ENCODE measurements at regions not wholly inside any gene's neighbourhood (a gene's known extent, or its start where the extent isn't known, plus 50 kb on each side); places are given as distances from the start of the nearest gene placed in this dataset.

DNA sequence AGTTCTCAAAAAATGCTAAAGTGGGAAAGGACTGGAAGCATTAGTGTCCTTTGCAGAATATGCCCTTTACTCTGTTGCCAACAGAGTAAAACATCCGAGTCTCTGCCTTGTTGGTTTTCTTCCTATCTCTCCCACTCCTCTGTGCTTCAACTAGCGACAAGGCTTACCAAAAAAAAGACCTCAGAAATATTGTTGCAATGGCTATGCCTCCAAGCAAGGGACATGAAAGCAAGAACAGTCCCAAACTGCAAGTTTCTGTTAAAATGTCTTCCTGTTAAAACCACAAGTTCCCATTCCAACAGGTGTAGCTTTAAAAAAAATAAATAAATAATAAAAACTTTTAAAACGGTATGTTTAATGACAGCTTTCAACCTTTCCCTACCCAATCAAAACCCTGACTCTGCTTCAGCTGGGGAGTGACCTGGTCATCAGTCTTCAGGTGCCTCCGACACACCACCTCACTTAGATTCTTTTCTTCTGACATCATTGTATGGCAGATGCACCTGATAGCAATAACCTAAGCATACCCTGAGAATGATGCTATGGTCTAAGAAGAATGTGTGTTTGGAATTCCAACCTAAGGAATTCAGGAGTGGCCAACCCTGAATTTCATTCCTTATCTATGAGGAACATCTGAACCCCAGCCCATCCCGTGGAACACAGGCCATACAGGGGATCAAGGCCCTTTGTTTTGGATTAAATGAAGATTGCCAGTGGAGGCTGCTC is 81.0 kb downstream of the RPS29 start:
- Histone ChIP-seq H4K20me1 (ENCODE audit: control insufficient read depth, insufficient read depth, low read depth, low read length) (no peaks in the 10 kb centered on the region), H3K4me2 (ENCODE audit: low read length) (no peak overlapping the region)
- TF ChIP-seq, protein P1, sequence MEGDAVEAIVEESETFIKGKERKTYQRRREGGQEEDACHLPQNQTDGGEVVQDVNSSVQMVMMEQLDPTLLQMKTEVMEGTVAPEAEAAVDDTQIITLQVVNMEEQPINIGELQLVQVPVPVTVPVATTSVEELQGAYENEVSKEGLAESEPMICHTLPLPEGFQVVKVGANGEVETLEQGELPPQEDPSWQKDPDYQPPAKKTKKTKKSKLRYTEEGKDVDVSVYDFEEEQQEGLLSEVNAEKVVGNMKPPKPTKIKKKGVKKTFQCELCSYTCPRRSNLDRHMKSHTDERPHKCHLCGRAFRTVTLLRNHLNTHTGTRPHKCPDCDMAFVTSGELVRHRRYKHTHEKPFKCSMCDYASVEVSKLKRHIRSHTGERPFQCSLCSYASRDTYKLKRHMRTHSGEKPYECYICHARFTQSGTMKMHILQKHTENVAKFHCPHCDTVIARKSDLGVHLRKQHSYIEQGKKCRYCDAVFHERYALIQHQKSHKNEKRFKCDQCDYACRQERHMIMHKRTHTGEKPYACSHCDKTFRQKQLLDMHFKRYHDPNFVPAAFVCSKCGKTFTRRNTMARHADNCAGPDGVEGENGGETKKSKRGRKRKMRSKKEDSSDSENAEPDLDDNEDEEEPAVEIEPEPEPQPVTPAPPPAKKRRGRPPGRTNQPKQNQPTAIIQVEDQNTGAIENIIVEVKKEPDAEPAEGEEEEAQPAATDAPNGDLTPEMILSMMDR (IDR thresholded peaks at IDR 0.05; ENCODE audit: low read depth, low read length, poor library complexity, severe bottlenecking): no peak
- TF ChIP-seq EZH2phosphoT487 (IDR thresholded peaks at IDR 0.05; ENCODE audit: borderline replicate concordance, low read length): no peak

DNA sequence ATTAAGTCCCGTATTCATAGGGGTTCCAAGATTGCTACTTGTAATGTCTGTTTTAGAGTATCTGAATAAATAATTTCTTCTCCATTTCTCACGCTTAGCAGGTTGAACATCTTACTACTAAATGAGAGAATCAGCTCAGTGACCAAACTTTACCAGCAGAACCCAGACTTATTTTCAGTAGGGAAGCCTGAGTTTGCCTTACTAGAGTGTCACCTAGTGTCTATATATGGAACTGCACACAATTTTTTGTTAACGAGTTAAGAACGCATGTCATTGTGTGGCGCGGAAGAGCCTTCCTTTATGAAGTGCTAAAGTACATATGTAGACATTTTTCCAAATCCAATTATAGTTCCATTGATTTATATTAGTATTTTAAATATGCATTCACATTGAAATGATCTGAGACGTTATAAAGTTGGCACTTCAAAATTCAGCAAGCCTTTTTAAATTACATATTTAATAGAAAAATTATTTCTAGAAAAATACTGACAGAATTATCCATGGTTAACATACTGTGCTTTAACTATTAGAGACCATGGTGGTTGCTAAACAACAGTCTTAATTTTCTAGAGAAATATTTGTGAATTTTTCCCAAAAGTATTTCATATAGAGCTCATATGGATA is 88.3 kb downstream of the RPS29 start:
- Histone ChIP-seq H3K27ac (ENCODE audit: low read depth, low read length) (no peak overlapping the region), H3K4me1 (ENCODE audit: control insufficient read depth, low read length) (no peaks in the 10 kb centered on the region), H3K36me3 (ENCODE audit: control insufficient read depth, low read length) (no peaks in the 10 kb centered on the region), H3K9me2 (replicated peaks; ENCODE audit: control insufficient read depth, low read length) (no peaks in the 10 kb centered on the region), H3K79me2 (ENCODE audit: control insufficient read depth, low read length) (no peaks in the 10 kb centered on the region), H3F3A (ENCODE audit: control insufficient read depth, insufficient read depth) (no peaks in the 10 kb centered on the region), H3K4me3 (ENCODE audit: low read length) (no peak overlapping the region), H4K20me1 (ENCODE audit: control insufficient read depth, insufficient read depth, low read depth, low read length) (no peaks in the 10 kb centered on the region), H3K27me3 (ENCODE audit: control insufficient read depth, low read length) (peaks cover 29% of the 10 kb centered on the region), H3K9me3 (ENCODE audit: control insufficient read depth, insufficient read depth, low read length) (no peaks in the 10 kb centered on the region), H3K4me2 (ENCODE audit: low read length) (no peak overlapping the region)
- TF ChIP-seq, protein P1 (IDR thresholded peaks at IDR 0.05; ENCODE audit: low read depth, low read length, poor library complexity, severe bottlenecking): peak; percentile 78
- no peak for TF ChIP-seq EZH2phosphoT487 (IDR thresholded peaks at IDR 0.05; ENCODE audit: borderline replicate concordance, low read length)

More for the DNA sequence above, 81.0 kb downstream of the RPS29 start:
- peaks cover 5% of the 10 kb centered on the region for H3K4me1 ChIP-seq (ENCODE audit: control insufficient read depth, low read length)
- H3K27me3 ChIP-seq (ENCODE audit: control insufficient read depth, low read length): peaks cover 9% of the 10 kb centered on the region
- H3K9me2 ChIP-seq (replicated peaks; ENCODE audit: control insufficient read depth, low read length): no peaks in the 10 kb centered on the region
- no peak overlapping the region for H3K27ac ChIP-seq (ENCODE audit: low read depth, low read length)
- no peaks in the 10 kb centered on the region for H3F3A ChIP-seq (ENCODE audit: control insufficient read depth, insufficient read depth)
- no peaks in the 10 kb centered on the region for H3K36me3 ChIP-seq (ENCODE audit: control insufficient read depth, low read length)
- H3K4me3 ChIP-seq (ENCODE audit: low read length): no peak overlapping the region
- H3K9me3 ChIP-seq (ENCODE audit: control insufficient read depth, insufficient read depth, low read length): no peaks in the 10 kb centered on the region
- H3K79me2 ChIP-seq (ENCODE audit: control insufficient read depth, low read length): no peaks in the 10 kb centered on the region

DNA sequence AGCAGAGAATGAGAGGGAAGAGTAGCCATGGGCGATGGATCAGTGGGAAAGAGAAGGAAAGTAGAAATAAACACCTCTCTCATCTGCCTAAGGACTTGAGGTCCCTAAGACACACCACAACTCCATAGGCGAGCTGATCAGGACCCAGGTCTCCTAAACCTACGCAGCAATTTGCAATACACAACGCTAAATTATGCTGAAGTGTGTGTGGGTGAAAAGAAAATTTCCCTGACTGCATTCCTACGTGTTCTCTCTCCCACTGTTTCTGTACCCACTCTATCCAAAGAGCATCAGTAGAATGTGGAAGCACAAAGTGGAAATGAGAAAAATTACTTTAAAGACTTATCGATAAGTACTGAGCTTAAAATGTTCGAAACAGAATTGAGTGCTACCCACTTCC is 88.9 kb downstream of the RPS29 start:
- Histone ChIP-seq H3K4me3 (ENCODE audit: low read length) (no peak overlapping the region), H3K79me2 (ENCODE audit: control insufficient read depth, low read length) (no peaks in the 10 kb centered on the region), H3K9me3 (ENCODE audit: control insufficient read depth, insufficient read depth, low read length) (no peaks in the 10 kb centered on the region), H3K36me3 (ENCODE audit: control insufficient read depth, low read length) (no peaks in the 10 kb centered on the region), H3K4me2 (ENCODE audit: low read length) (no peak overlapping the region), H3K9me2 (replicated peaks; ENCODE audit: control insufficient read depth, low read length) (no peaks in the 10 kb centered on the region), H3K27me3 (ENCODE audit: control insufficient read depth, low read length) (peaks cover 29% of the 10 kb centered on the region), H3F3A (ENCODE audit: control insufficient read depth, insufficient read depth) (no peaks in the 10 kb centered on the region), H4K20me1 (ENCODE audit: control insufficient read depth, insufficient read depth, low read depth, low read length) (no peaks in the 10 kb centered on the region), H3K4me1 (ENCODE audit: control insufficient read depth, low read length) (no peaks in the 10 kb centered on the region), H3K27ac (ENCODE audit: low read depth, low read length) (no peak overlapping the region)
- TF ChIP-seq EZH2phosphoT487 (IDR thresholded peaks at IDR 0.05; ENCODE audit: borderline replicate concordance, low read length): no peak
- TF ChIP-seq, protein P1 (IDR thresholded peaks at IDR 0.05; ENCODE audit: low read depth, low read length, poor library complexity, severe bottlenecking): no peak
